ENCODE measurements at regions not wholly inside any gene's neighbourhood (a gene's known extent, or its start where the extent isn't known, plus 50 kb on each side); places are given as distances from the start of the nearest gene placed in this dataset.
"Not testable (repeated sequence)": the region's sequence is repeated elsewhere in the genome, so short reads cannot be mapped to it uniquely, and the experiment has no call there.

DNA sequence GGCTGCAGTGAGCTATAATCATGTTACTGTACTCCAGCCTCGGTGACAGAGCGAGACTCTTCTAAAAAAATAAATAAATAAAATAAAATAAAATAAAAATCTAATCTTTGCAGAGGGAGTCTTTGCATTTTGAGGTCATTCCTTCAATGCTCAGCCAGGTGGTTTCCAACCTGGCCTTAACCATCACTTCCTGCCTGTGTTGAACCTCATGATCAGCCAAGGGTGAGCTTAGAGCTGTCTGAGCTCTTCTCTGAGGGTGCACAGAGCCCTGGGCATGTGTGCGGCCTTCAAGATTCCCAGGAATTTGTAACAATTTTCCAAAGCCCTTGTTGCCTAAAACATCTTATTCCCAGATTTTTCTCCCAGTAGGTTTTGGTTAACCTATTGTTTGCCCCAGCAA lies 94.3 kb downstream of the KCNJ12 start:
- DNase-seq: not testable (repeated sequence)

DNA sequence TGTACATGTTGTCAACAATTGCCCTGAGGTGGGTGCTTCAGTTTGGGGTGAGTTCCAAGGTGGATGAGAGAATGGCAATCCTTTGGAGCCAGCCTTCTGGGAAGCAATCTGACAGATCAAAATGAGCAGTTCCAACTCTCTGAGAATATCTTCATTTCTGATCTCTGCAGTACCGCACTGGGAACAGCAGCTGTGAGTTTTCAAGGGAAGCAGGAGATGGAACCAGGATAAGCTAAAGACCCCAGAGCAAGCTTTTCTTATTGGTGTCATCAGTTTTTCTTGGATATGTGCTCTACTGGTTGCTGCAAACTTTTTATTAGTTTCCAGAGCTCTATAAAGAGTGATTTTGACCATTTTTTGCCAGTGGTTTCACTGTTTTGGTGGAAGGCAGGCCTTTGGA lies 94.7 kb downstream of the KCNJ12 start:
- DNase-seq: no peak

GRCh38 chr17:21474815-21475214 lies 98.7 kb downstream of the KCNJ12 start:
- DNase-seq: no peak

GRCh38 chr17:21475571-21475970 lies 99.4 kb downstream of the KCNJ12 start:
- no peak for DNase-seq

DNA sequence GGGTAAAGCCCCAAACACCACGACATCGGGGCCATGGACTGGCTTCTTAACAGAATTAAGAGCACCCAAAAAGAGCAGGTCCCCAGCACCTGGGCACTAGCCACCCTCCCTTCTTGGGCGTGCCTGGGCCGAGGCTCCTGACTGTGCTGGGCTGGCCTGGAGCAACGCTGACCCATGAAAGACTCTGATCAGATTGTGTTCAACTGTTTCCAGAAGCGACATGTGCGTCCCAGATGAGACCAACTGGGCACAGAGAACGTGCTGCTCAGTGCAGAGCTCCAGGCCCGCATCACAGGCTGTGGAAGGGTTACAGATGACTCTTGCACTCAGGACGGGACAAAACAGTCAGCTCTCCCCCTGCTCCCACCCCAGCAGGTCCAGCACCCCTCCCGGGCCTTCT lies 100.7 kb downstream of the KCNJ12 start:
- no peak for DNase-seq

DNA sequence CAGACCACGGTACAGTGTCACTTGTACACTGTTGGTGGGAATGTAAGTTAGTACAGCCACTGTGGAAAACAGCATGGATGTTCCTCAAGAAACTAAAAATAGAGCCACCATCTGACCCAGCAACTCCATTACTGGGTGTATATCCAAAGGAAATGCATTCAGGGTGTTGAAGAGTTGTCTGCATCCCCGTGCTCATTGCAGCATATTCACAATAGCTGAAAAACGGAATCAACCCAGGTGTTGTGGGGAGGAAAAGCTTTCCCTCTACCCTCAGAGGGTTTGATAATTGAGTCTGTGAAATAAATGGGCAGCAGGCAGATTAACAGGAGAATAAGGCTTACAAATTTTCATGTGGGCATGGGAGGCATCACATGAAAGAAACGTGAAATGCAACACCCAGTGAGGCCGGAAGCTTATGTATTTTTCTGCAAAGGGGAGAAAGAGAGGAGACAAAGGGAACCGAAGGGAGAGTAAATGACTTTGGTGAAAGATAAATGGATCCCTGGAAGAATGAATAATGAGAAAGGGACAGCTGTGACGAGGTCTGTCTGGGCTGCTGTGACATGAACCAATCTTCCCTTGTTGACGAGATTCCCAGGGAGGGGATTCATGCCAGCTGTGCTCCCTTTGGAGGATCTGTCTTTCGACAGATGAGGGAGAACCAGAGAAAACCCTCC lies 106.2 kb downstream of the KCNJ12 start:
- no peak for DNase-seq

DNA sequence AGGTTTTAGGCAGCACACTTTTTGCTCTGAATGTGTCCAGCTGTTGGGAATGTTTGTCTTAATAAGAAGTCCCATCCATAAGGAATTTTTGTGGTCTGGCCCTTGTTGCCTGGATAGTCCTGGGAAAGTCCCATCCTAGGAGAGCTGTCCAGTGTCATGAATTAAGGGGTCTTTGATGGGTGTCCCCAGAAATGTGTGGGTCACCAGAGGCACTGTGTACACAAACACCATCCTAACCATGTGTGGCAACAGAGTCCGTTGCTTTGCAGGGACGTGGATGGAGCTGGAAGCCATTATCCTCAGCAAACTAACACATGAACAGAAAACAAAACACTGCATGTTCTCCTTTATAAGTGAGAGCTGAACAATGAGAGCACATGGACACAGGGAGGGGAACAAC lies 111.9 kb downstream of the KCNJ12 start:
- DNase-seq: not testable (repeated sequence)

DNA sequence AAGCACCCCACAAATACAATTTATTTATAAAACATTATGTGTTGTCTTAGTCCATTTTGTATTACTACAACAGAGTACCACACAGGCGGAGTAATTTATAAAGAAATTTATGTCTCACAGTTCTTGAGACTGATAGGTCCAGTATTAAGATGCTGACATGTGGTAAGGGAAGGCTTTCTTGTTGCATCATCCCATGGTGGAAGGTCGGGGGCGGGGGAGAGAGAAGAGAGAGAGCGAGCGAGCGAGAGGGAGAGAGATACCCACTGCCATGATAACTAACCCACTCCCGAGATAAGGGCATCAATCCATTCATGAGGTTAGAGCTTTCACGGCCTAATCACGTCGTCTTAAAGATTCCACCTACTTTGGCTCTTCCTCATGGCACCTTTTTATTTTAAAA lies 117.8 kb downstream of the KCNJ12 start:
- no peak for DNase-seq

- DNase-seq: no peak
Observed at GRCh38 chr17:21495281-21495680, 119.1 kb downstream of the KCNJ12 start.

- DNase-seq: no peak
Observed at GRCh38 chr17:21500064-21500463, 123.9 kb downstream of the KCNJ12 start.

- DNase-seq: not testable (repeated sequence)
Observed at GRCh38 chr17:21501927-21502700, 126.0 kb downstream of the KCNJ12 start.

GRCh38 chr17:21505819-21506815 lies 130.0 kb downstream of the KCNJ12 start:
- DNase-seq: no peak

DNA sequence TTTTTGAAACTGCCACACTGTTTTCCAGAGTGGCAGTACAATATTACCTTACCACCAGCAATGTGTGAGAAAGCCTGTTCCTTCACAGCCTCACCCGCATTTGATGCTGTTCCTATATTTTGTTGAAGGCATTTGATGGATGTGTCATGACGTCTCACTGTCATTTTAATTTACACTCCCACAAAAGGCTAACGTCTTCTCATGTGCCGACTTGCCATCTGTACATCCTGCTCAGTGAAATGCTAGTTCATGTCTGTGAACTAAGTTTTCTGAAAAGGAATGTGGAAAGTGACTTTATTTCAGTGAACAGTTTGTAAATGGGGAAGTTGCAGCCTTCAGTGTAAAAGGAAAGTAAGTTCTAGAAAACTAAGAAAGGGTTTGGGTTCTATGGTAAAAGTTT lies 131.6 kb downstream of the KCNJ12 start:
- DNase-seq: not testable (repeated sequence)

- no peak for DNase-seq
Observed at GRCh38 chr17:21508211-21508610, 132.1 kb downstream of the KCNJ12 start.

GRCh38 chr17:21509356-21509755 lies 133.2 kb downstream of the KCNJ12 start:
- not testable (repeated sequence) for DNase-seq

GRCh38 chr17:21510686-21511362 lies 134.7 kb downstream of the KCNJ12 start:
- no peak for DNase-seq

GRCh38 chr17:21511363-21512195 lies 135.4 kb downstream of the KCNJ12 start:
- peak; percentile 45 for DNase-seq

GRCh38 chr17:21512307-21513011 lies 136.3 kb downstream of the KCNJ12 start:
- no peak for DNase-seq

DNA sequence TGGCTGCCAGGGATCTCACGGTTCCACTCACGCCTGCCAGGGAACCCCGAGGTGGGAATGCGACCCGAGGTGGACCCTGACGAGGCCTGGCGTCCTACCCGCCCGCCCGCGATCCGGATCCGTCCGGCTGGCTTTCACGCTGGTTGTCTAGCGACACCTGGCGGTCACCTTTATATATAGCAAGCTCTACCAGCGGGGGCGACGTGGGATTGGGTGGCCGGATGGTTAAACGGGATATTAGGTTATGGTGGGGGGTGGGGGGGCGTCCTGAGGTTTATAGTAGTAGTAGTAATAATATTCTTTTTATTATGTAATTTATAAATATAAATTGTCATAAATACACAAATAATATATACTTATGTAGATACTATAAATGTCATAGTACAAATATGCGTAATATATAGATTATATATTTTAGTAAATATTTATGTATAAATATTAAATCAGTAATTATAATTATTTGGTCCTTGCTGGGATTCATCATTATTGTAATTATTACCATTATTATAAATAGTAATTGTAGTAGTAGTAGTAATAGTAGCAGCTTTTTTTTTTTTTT lies 136.9 kb downstream of the KCNJ12 start:
- peak; percentile 74 for DNase-seq

- not testable (repeated sequence) for DNase-seq
Observed at GRCh38 chr17:21514567-21514966, 138.4 kb downstream of the KCNJ12 start.

Data from activated T-cell treated with anti-CD3 and anti-CD28 coated beads for 4 hours (primary cell).